OCI-LY7 (cell line): ENCODE measurements at regions not wholly inside any gene's neighbourhood (a gene's known extent, or its start where the extent isn't known, plus 50 kb on each side); places are given as distances from the start of the nearest gene placed in this dataset.

ENCODE experiments used
- BruUV-seq: library from RNA; stranded (reverse); fragments of 400-500 nt; replicated peaks from 2 replicates; lab custom pipeline; 2021; lab: Mats Ljungman, UMichigan
- CTCF ChIA-PET: fragments of 300-600 bp; sonication (Branson Sonifier 250); formaldehyde crosslinking; loops from one replicate; lab custom pipeline; 2022; ENCODE audit warnings: antibody characterized with exemption; ENCODE audit not compliant: unreplicated experiment; lab: Charles Lee
- POLR2A ChIA-PET: fragments of 300-600 bp; sonication (Branson Sonifier 250); formaldehyde crosslinking; loops from one replicate; lab custom pipeline; 2022; ENCODE audit warnings: antibody characterized with exemption; lab: Charles Lee
- DNase-seq: peaks from one replicate; pipeline ENCODE4 v3.0.0-alpha.2; 2015; ENCODE audit warnings: low spot score
- H2AFZ ChIP-seq: fragments of 200-600 bp; sonication (generic), shearing (Covaris generic); 2 replicates; pipeline ENCODE4 v1.6.1; 2014; ENCODE audit warnings: mild to moderate bottlenecking, antibody characterized with exemption, low read length, moderate library complexity
- H3K27ac ChIP-seq: fragments of 200-600 bp; sonication (generic); 2 replicates; pipeline ENCODE4 v1.5.1; 2014; ENCODE audit warnings: mixed run types, low read depth, mild to moderate bottlenecking, moderate library complexity, low read length, inconsistent platforms; ENCODE audit not compliant: poor library complexity, severe bottlenecking
- H3K36me3 ChIP-seq: fragments of 200-600 bp; sonication (generic); 2 replicates; pipeline ENCODE4 v1.6.1; 2014; ENCODE audit warnings: mild to moderate bottlenecking, antibody characterized with exemption, low read length, moderate library complexity, mixed read lengths; ENCODE audit not compliant: insufficient read depth
- H3K4me1 ChIP-seq: fragments of 200-600 bp; sonication (generic); 2 replicates; pipeline ENCODE4 v1.5.1; 2014; ENCODE audit warnings: mild to moderate bottlenecking, low read length; ENCODE audit not compliant: insufficient read depth, poor library complexity, severe bottlenecking
- H3K4me2 ChIP-seq: fragments of 200-600 bp; sonication (generic); 2 replicates; pipeline ENCODE4 v1.6.1; 2014; ENCODE audit warnings: mild to moderate bottlenecking, low read length
- H3K4me3 ChIP-seq: fragments of 200-600 bp; sonication (generic); 2 replicates; pipeline ENCODE4 v1.5.1; 2014; ENCODE audit warnings: mild to moderate bottlenecking, low read depth, low read length; ENCODE audit not compliant: poor library complexity, severe bottlenecking
- H3K79me2 ChIP-seq: fragments of 200-600 bp; sonication (generic); 2 replicates; pipeline ENCODE4 v1.6.1; 2016; ENCODE audit warnings: low read depth, mild to moderate bottlenecking, low read length, moderate library complexity, mixed read lengths; ENCODE audit not compliant: insufficient read depth
- H3K9me2 ChIP-seq: fragments of 200-600 bp; sonication (generic); 2 replicates; pipeline ENCODE4 v1.6.1; 2016; ENCODE audit warnings: mild to moderate bottlenecking, low read length, mixed read lengths; ENCODE audit not compliant: insufficient read depth
- H3K9me3 ChIP-seq: fragments of 200-600 bp; sonication (generic); 2 replicates; pipeline ENCODE4 v1.6.1; 2014; ENCODE audit warnings: mild to moderate bottlenecking, mixed run types, low read length, mixed read lengths
- H4K20me1 ChIP-seq: fragments of 200-600 bp; sonication (generic); 2 replicates; pipeline ENCODE4 v1.6.1; 2014; ENCODE audit warnings: mild to moderate bottlenecking, antibody characterized with exemption, low read length, moderate library complexity, mixed read lengths; ENCODE audit not compliant: insufficient read depth
- EZH2phosphoT487 ChIP-seq: fragments of 200-600 bp; sonication (generic); IDR thresholded peaks from 2 replicates; pipeline ENCODE4 v1.6.1; 2018; ENCODE audit warnings: low read depth, borderline replicate concordance, mild to moderate bottlenecking, mixed run types, antibody characterized with exemption, low read length, moderate library complexity, mixed read lengths
- intact Hi-C: fragments of 100-400 bp; cut with micrococcal nuclease; formaldehyde crosslinking; loops from one replicate; pipeline ENCODE4 v1.10.0; 2022; ENCODE audit not compliant: unreplicated experiment
- TF ChIP-seq, protein P1 (sequence below): fragments of 200-600 bp; sonication (generic); conservative IDR thresholded peaks from 2 replicates; pipeline ENCODE4 v1.5.1; 2014; ENCODE audit warnings: mild to moderate bottlenecking, antibody characterized with exemption, low read length, moderate library complexity, mixed read lengths

DNA sequence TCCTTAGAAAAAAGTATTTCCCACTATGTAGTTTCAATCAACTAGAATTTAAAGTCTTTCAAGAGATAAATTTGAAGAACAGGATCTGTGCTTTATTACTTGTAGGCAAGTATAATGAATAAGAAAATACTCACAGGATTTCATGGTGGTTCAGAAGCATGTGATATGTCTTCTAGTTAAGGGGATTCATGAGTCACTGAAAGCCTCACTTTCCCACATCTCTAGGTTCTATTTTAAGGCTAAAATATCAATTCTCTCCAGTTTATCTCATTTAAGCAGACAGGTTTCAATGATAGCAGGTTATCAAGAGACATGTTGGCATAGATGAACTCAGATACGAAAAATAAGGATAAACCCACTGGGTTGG lies 437.8 kb upstream of the BCHE start:
- Histone ChIP-seq H3K9me3 (no peaks in the 10 kb centered on the region), H3K4me2 (no peak overlapping the region), H3K27ac (no peak overlapping the region), H3K4me3 (no peak overlapping the region), H3K79me2 (no peaks in the 10 kb centered on the region), H4K20me1 (no peaks in the 10 kb centered on the region), H2AFZ (no peak overlapping the region), H3K9me2 (no peaks in the 10 kb centered on the region), H3K36me3 (no peaks in the 10 kb centered on the region), H3K4me1 (no peaks in the 10 kb centered on the region)
- ChIA-PET POLR2A (interaction anchor here (1.0 kb wide), 1 partner anchor 86 kb away, joined by 3 read pairs; no protein-coding TSS in a partner anchor), CTCF (no interaction called here)
- no peak for DNase-seq
- BruUV-seq = no TSS peak
- intact Hi-C loops = no loop called here
- TF ChIP-seq, protein P1, sequence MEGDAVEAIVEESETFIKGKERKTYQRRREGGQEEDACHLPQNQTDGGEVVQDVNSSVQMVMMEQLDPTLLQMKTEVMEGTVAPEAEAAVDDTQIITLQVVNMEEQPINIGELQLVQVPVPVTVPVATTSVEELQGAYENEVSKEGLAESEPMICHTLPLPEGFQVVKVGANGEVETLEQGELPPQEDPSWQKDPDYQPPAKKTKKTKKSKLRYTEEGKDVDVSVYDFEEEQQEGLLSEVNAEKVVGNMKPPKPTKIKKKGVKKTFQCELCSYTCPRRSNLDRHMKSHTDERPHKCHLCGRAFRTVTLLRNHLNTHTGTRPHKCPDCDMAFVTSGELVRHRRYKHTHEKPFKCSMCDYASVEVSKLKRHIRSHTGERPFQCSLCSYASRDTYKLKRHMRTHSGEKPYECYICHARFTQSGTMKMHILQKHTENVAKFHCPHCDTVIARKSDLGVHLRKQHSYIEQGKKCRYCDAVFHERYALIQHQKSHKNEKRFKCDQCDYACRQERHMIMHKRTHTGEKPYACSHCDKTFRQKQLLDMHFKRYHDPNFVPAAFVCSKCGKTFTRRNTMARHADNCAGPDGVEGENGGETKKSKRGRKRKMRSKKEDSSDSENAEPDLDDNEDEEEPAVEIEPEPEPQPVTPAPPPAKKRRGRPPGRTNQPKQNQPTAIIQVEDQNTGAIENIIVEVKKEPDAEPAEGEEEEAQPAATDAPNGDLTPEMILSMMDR = no peak
- no peak for TF ChIP-seq EZH2phosphoT487

DNA sequence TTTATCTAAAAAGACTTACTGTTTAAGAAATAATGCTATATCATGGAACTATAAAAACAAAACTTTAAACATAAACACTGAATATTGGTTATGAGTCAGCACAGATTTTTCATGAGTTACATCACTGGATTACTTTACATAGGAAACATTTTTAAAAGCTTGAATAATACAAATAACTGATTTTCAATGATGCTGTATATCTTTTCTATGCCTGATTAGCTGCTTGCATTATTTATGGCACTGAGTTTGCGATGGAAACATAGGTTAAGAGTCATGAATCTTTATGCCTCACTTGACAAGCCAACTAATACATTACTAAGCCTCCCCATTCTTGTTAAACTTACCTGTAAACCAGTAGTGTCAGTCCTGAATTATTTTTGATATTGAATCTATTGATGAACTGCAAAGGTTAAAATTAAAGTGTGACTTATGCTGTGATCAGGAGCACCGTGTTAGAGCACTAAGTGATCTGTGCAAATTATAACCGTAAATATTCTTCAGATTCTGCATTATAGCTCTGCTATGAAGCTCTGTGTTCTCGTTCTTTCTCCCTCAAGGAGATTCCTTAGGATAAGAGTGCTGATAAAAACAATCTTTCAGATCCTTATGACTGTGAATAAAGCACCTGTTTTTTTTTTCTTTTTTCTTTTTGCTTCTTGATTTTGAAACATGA lies 437.3 kb upstream of the BCHE start:
- ChIA-PET POLR2A (interaction anchor here (0.6 to 1.0 kb wide), 2 partner anchors 52 to 87 kb away, joined by 3 read pairs; no protein-coding TSS in a partner anchor), CTCF (no interaction called here)
- no peak for TF ChIP-seq EZH2phosphoT487
- TF ChIP-seq, protein P1 = no peak
- no TSS peak for BruUV-seq
- Histone ChIP-seq H3K4me2 (no peak overlapping the region), H3K9me3 (no peaks in the 10 kb centered on the region), H3K4me3 (no peak overlapping the region), H3K36me3 (no peaks in the 10 kb centered on the region), H4K20me1 (no peaks in the 10 kb centered on the region), H3K27ac (no peak overlapping the region), H3K9me2 (no peaks in the 10 kb centered on the region), H2AFZ (no peak overlapping the region), H3K79me2 (no peaks in the 10 kb centered on the region), H3K4me1 (no peaks in the 10 kb centered on the region)
- DNase-seq = no peak
- intact Hi-C loops = no loop called here

DNA sequence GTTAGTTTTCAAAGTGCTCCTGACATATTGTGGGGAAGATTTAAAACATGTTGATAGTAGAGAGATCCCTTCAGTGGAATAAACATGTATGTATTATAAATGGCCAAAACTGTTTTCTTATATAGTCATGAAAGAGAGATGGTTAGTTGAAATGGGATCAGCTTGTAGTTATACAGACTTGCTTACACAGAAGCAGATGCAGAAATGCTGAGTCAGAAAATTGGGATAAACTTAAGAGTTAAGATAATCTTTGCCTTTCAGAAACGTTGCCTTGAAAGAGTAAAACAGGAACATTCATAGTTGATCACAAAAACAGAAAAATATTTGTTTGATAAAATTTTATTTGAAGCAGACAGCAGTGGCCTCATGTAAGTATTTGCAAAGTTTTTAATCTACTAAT lies 433.2 kb upstream of the BCHE start:
- CTCF ChIA-PET = no interaction called here
- Histone ChIP-seq H3K27ac (no peak overlapping the region), H3K9me3 (no peaks in the 10 kb centered on the region), H2AFZ (no peak overlapping the region), H3K4me3 (no peak overlapping the region), H4K20me1 (no peaks in the 10 kb centered on the region), H3K4me1 (no peaks in the 10 kb centered on the region), H3K79me2 (no peaks in the 10 kb centered on the region), H3K9me2 (no peaks in the 10 kb centered on the region), H3K4me2 (no peak overlapping the region), H3K36me3 (no peaks in the 10 kb centered on the region)
- BruUV-seq = no TSS peak
- TF ChIP-seq, protein P1 = no peak
- no peak for TF ChIP-seq EZH2phosphoT487
- intact Hi-C loops = no loop called here
- DNase-seq = no peak
- POLR2A ChIA-PET = no interaction called here
